ENCODE measurements at regions not wholly inside any gene's neighbourhood (a gene's known extent, or its start where the extent isn't known, plus 50 kb on each side); places are given as distances from the start of the nearest gene placed in this dataset.

DNA sequence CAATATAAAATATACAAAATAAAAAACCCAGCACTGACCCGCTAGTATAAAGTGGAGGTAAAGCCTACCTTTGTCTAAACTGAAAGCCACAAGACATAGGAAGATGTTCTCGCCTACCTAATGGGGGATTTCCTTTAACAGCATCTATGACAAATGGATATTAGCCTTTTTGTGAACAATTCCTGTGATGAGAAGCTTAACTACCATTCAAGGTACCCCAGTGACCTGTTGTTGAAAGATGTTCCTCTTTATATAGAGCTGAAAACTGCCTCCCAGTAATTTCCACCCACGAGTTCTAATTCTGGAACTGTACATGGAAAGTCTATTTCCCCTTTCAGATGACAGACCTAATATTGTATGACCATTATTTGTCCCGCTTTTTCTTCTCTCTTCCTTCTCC, 109.8 kb upstream of the RASGRP1 start:
- H2BK5ac ChIP-seq (ENCODE audit: low read depth, low read length): no peak overlapping the region
- no peak overlapping the region for H2BK12ac ChIP-seq (ENCODE audit: low read depth, low read length)
- H2AK5ac ChIP-seq (ENCODE audit: low read depth, low read length): no peak overlapping the region
- H3K4me2 ChIP-seq (ENCODE audit: insufficient read depth in 1 of 2, low read depth in 2 of 2, low read length in 2 of 2): no peak overlapping the region
- H3K9ac ChIP-seq (replicated peaks in 1 of 4; ENCODE audit: extremely low read depth in 1 of 4, low read depth in 3 of 4, low read length in 3 of 4): no peak overlapping the region
- H3K79me2 ChIP-seq (ENCODE audit: control insufficient read depth in 1 of 2, insufficient read depth in 2 of 2, low read length in 2 of 2): no peaks in the 10 kb centered on the region
- H3K23ac ChIP-seq (ENCODE audit: insufficient read length): no peak overlapping the region
- H3K4ac ChIP-seq (replicated peaks; ENCODE audit: insufficient read length, low read depth, low read length): no peak overlapping the region
- H3K56ac ChIP-seq (replicated peaks; ENCODE audit: insufficient read length, low read depth, low read length): no peak overlapping the region
- H2BK15ac ChIP-seq (ENCODE audit: low read length): no peak overlapping the region
- H3K4me3 ChIP-seq (ENCODE audit: extremely low read depth in 1 of 4, insufficient read depth in 2 of 4, low read depth in 3 of 4, low read length in 4 of 4): no peak overlapping the region
- no peak overlapping the region for H2AFZ ChIP-seq (ENCODE audit: low read length)
- no peaks in the 10 kb centered on the region for H3K23me2 ChIP-seq (ENCODE audit: low read depth, low read length)
- no peaks in the 10 kb centered on the region for H3K79me1 ChIP-seq (ENCODE audit: low read depth, low read length)
- H4K20me1 ChIP-seq (replicated peaks in 1 of 2; ENCODE audit: control insufficient read depth in 1 of 2, insufficient read depth in 2 of 2, low read length in 2 of 2): no peaks in the 10 kb centered on the region
- H3K4me1 ChIP-seq (replicated peaks in 1 of 4; ENCODE audit: control insufficient read depth in 3 of 4, insufficient read depth in 4 of 4, low read length in 3 of 4): peaks cover 0 to 5% (median 2%) of the 10 kb centered on the region in 4 experiments; a peak in 2 of 7 replicates
- no peak overlapping the region for H2BK120ac ChIP-seq (replicated peaks; ENCODE audit: low read depth, low read length)
- no peak overlapping the region for H4K8ac ChIP-seq (ENCODE audit: extremely low read depth, insufficient read depth, low read length)
- no peak overlapping the region for H2BK20ac ChIP-seq (ENCODE audit: low read length)
- FAIRE-seq: no peak
- CTCF ChIA-PET (ENCODE audit: partially characterized antibody): interaction anchor here (0.6 to 3.4 kb wide), 11 partner anchors 9 to 234 kb away, joined by 3 to 20 read pairs (median 4); no protein-coding TSS in a partner anchor
- H3K18ac ChIP-seq (ENCODE audit: extremely low read depth, low read length): no peak overlapping the region
- no peak overlapping the region for H4K91ac ChIP-seq (replicated peaks; ENCODE audit: insufficient read length, low read length)
- POLR2A ChIA-PET (ENCODE audit: partially characterized antibody): no interaction called here
- no peaks in the 10 kb centered on the region for H3K27me3 ChIP-seq (replicated peaks in 1 of 4; ENCODE audit: control insufficient read depth in 3 of 4, extremely low read depth in 1 of 4, insufficient read depth in 3 of 4, low read length in 3 of 4)
- 89% methylated on average over 4 of the region's 4 CpGs; no CpG with 5 or more reads in 1 of the 2 experiments for WGBS, 2 experiments (ENCODE audit: extremely low coverage in 1 of 2, insufficient coverage in 1 of 2, insufficient read length in 1 of 2, insufficient replicate concordance in 2 of 2, low coverage in 1 of 2, low lambda C conversion rate in 2 of 2, missing lambda C conversion rate in 1 of 2)
- no peak overlapping the region for H3K27ac ChIP-seq (ENCODE audit: low read depth, low read length)
- no peaks in the 10 kb centered on the region for H3K36me3 ChIP-seq (ENCODE audit: control insufficient read depth in 2 of 4, insufficient read depth in 4 of 4, low read length in 3 of 4)
- H3K9me3 ChIP-seq (ENCODE audit: insufficient read depth in 2 of 2, low read depth in 1 of 2, low read length in 1 of 2): no peaks in the 10 kb centered on the region; a peak in 1 of 4 replicates
- H4K5ac ChIP-seq (ENCODE audit: insufficient read length, low read depth, low read length): no peak overlapping the region
- no peak overlapping the region for H3K14ac ChIP-seq (ENCODE audit: insufficient read length)
- DNase-seq (ENCODE audit: low read depth in 1 of 2, low spot score in 2 of 2): no peak
- no peak for TF ChIP-seq PHF8 (conservative IDR thresholded peaks at IDR 0.05; ENCODE audit: low read depth, low read length)
- TF ChIP-seq CTBP2 (IDR thresholded peaks at IDR 0.05; ENCODE audit: borderline replicate concordance, insufficient read depth, insufficient read length, low read length): no peak
- TF ChIP-seq, protein P1, sequence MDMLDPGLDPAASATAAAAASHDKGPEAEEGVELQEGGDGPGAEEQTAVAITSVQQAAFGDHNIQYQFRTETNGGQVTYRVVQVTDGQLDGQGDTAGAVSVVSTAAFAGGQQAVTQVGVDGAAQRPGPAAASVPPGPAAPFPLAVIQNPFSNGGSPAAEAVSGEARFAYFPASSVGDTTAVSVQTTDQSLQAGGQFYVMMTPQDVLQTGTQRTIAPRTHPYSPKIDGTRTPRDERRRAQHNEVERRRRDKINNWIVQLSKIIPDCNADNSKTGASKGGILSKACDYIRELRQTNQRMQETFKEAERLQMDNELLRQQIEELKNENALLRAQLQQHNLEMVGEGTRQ (IDR thresholded peaks at IDR 0.05; ENCODE audit: low read length): no peak
- no peak for TF ChIP-seq SAP30 (IDR thresholded peaks at IDR 0.05; ENCODE audit: insufficient read depth, insufficient replicate concordance, low read length)
- TF ChIP-seq BACH1 (IDR thresholded peaks at IDR 0.05; ENCODE audit: low read length): no peak
- no peak for TF ChIP-seq SRF (IDR thresholded peaks at IDR 0.05; ENCODE audit: low read depth, low read length)
